HG03457 (cell line): ENCODE measurements at regions not wholly inside any gene's neighbourhood (a gene's known extent, or its start where the extent isn't known, plus 50 kb on each side); places are given as distances from the start of the nearest gene placed in this dataset.
"Not testable (repeated sequence)": the region's sequence is repeated elsewhere in the genome, so short reads cannot be mapped to it uniquely, and the experiment has no call there.

Experiments used
- ATAC-seq: cut with Tn5 transposase; IDR thresholded peaks from one replicate; pipeline ENCODE4 v1.9.1; 2021; ENCODE audit warnings: moderate number of reproducible peaks; ENCODE audit not compliant: unreplicated experiment

GRCh38 chr4:133598779-133599178 is 449.7 kb downstream of the PCDH10 start:
- ATAC-seq = no peak

- ATAC-seq = no peak
These were observed 448.2 kb downstream of the PCDH10 start for GRCh38 chr4:133597251-133597650.

- ATAC-seq = no peak
These were observed 447.4 kb downstream of the PCDH10 start for GRCh38 chr4:133596459-133596858.

GRCh38 chr4:133594390-133595207 is 445.5 kb downstream of the PCDH10 start:
- no peak for ATAC-seq

- no peak for ATAC-seq
These were observed 444.7 kb downstream of the PCDH10 start for GRCh38 chr4:133593764-133594163.

- no peak for ATAC-seq
These were observed 443.5 kb downstream of the PCDH10 start for GRCh38 chr4:133592591-133592990.

- ATAC-seq = no peak
These were observed 443.0 kb downstream of the PCDH10 start for GRCh38 chr4:133592106-133592505.

GRCh38 chr4:133588306-133588705 is 439.2 kb downstream of the PCDH10 start:
- ATAC-seq = no peak

- ATAC-seq = no peak
These were observed 436.2 kb downstream of the PCDH10 start for GRCh38 chr4:133585323-133585722.

GRCh38 chr4:133584714-133585113 is 435.6 kb downstream of the PCDH10 start:
- ATAC-seq = no peak

- no peak for ATAC-seq
These were observed 433.0 kb downstream of the PCDH10 start for GRCh38 chr4:133581996-133582619.

- ATAC-seq = no peak
These were observed 425.2 kb downstream of the PCDH10 start for GRCh38 chr4:133574248-133574647.

- no peak for ATAC-seq
These were observed 416.3 kb downstream of the PCDH10 start for GRCh38 chr4:133565379-133565778.

- ATAC-seq = no peak
These were observed 410.9 kb downstream of the PCDH10 start for GRCh38 chr4:133559987-133560386.

GRCh38 chr4:133555671-133556070 is 406.6 kb downstream of the PCDH10 start:
- no peak for ATAC-seq

- no peak for ATAC-seq
These were observed 401.3 kb downstream of the PCDH10 start for GRCh38 chr4:133550436-133550835.

- ATAC-seq = no peak
These were observed 395.0 kb downstream of the PCDH10 start for GRCh38 chr4:133544097-133544496.

- no peak for ATAC-seq
These were observed 388.7 kb downstream of the PCDH10 start for GRCh38 chr4:133537780-133538281.

- ATAC-seq = not testable (repeated sequence)
These were observed 385.1 kb downstream of the PCDH10 start for GRCh38 chr4:133534224-133534623.

- no peak for ATAC-seq
These were observed 375.3 kb downstream of the PCDH10 start for GRCh38 chr4:133524369-133524768.

- no peak for ATAC-seq
These were observed 364.8 kb downstream of the PCDH10 start for GRCh38 chr4:133513901-133514300.

- ATAC-seq = no peak
These were observed 349.1 kb downstream of the PCDH10 start for GRCh38 chr4:133498149-133498548.
